Astrocyte of the cerebellum (primary cell): ENCODE measurements at regions not wholly inside any gene's neighbourhood (a gene's known extent, or its start where the extent isn't known, plus 50 kb on each side); places are given as distances from the start of the nearest gene placed in this dataset.

Experiments used
- DNase-seq: peaks from one replicate; pipeline ENCODE4 v3.0.0-alpha.2; 2011; ENCODE audit warnings: low read depth
- H3K4me3 ChIP-seq: 2 replicates; pipeline ENCODE4 v1.5.1; 2011; ENCODE audit warnings: mild to moderate bottlenecking, low read depth, low read length, moderate library complexity
- in situ Hi-C: cut with HindIII; loops from 2 replicates; pipeline ENCODE4 v1.10.0; 2017; ENCODE audit warnings: low sequenced_read_pairs
- TF ChIP-seq, protein P1 (sequence below): IDR thresholded peaks from 2 replicates; pipeline ENCODE4 v1.5.1; 2012; ENCODE audit warnings: low read length, low read depth, moderate library complexity, mild to moderate bottlenecking; ENCODE audit errors: missing control alignments

DNA sequence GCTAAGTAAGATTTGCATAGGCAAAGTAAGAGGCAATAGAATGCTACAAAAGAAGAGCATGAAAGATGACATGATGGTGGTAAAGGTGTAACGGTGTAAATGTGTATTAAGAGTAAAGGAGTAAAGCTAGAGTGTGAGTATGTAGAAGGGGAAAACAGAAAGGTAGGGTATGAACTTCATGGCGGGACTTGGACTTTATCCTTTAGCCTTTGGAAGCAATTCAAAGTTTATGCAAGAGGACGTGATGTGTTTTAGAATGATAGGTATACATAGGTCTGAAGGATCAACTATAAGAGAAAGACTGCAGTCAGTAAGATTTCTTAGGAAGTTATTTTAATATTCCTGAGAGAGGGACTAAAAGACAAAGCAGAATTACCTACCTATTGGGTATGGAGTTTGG lies 358.0 kb upstream of the FAT3 start:
- no peak for DNase-seq
- TF ChIP-seq, protein P1, sequence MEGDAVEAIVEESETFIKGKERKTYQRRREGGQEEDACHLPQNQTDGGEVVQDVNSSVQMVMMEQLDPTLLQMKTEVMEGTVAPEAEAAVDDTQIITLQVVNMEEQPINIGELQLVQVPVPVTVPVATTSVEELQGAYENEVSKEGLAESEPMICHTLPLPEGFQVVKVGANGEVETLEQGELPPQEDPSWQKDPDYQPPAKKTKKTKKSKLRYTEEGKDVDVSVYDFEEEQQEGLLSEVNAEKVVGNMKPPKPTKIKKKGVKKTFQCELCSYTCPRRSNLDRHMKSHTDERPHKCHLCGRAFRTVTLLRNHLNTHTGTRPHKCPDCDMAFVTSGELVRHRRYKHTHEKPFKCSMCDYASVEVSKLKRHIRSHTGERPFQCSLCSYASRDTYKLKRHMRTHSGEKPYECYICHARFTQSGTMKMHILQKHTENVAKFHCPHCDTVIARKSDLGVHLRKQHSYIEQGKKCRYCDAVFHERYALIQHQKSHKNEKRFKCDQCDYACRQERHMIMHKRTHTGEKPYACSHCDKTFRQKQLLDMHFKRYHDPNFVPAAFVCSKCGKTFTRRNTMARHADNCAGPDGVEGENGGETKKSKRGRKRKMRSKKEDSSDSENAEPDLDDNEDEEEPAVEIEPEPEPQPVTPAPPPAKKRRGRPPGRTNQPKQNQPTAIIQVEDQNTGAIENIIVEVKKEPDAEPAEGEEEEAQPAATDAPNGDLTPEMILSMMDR, result no peak
- H3K4me3 ChIP-seq, result no peak overlapping the region
- in situ Hi-C loops, result no loop called here

DNA sequence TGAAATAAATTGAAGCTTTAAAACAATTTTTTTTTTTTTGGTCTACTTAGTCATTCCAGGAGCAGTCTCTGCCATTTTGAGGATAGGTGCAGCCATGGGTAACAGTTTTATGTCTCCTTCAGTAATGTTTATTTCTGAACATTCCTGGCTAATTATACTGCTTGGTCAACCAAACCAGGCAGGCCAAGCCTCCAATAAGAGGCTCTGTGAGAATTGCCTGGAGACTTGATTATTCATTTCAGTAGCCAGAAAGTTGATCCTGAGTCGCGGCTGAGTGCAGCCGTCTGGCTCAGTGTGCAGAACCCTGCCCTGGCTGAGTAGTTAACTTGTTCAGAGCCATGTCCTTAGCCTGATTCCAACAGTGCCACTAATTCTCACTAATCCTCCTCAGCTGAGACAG lies 364.0 kb upstream of the FAT3 start:
- H3K4me3 ChIP-seq, result no peak overlapping the region
- DNase-seq, result no peak
- in situ Hi-C loops, result no loop called here
- TF ChIP-seq, protein P1, result no peak

DNA sequence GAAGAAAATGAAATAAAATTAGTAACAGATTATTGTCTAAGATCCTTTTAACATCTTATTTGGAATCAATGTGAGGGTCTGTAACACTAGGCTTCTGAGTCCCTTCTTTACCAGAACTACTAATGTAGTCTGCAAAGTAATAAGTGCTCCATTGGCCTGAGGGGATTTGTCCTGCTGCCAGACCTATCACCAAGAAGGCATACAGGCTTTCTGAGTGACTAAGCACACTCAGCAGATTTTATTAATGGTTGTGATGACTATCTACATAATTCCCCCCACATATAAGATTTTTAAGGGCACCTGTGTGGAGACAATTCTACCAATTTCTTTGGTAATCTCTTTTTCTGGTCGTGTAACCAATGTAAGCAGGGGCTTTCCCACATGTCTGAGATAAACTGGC lies 365.0 kb upstream of the FAT3 start:
- H3K4me3 ChIP-seq, result no peak overlapping the region
- no peak for DNase-seq
- TF ChIP-seq, protein P1, result no peak
- in situ Hi-C loops, result no loop called here

DNA sequence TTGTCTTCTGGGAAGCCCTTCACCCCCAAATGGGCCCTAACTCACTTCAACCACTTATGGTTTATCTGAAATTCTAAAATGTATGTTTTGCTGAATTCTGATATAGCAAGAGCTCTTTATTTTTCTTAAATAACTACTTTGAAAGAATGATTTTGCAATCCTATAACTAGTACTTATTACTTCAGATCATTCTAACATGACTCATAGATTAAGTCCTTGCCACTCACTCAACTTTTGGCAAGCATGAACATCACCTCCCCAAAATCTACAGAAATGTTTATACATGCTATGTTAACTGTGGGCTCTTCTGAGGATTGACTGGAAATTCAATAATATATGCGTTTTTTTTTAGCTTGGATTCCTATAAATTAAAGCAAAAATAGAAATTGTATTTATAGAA lies 367.4 kb upstream of the FAT3 start:
- DNase-seq, result no peak
- in situ Hi-C loops, result no loop called here
- TF ChIP-seq, protein P1, result no peak
- H3K4me3 ChIP-seq, result no peak overlapping the region

DNA sequence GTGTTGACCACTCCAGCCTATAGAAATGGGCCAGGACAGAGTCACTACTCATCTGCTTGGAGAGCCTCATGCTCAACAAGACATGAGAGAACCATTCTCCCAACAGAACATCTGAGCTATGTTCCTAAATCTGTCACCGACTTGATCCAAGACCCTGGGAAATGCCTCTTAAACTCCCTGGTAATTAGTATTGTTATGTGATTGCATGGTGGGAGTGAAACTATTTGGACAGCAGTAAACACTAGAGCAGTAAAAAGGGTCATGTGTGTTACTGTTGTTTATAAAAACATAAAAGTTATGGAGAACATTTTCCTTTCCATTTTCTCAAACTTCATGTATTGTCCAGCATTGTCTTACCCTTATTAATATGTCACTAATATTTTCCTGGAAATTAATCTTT lies 369.8 kb upstream of the FAT3 start:
- H3K4me3 ChIP-seq, result no peak overlapping the region
- no peak for DNase-seq
- TF ChIP-seq, protein P1, result no peak
- in situ Hi-C loops, result no loop called here

DNA sequence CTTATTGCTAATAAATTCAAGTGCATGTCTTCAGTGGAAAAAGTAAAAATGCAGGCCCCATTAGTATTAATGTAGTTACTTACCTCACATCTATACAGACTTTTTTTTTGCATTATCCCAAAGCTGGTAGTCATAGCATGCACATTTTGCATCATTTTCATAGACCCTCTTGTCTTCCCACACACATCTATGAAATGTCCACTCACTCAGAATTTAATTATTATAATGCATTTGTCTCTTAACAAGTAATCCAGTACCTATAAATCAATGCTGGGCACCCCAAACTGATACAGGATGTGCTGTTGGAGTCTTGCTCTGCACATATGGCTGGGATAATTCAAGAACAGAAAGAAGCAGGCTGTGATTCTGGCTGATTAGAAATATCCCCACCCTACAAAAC lies 370.4 kb upstream of the FAT3 start:
- H3K4me3 ChIP-seq, result no peak overlapping the region
- in situ Hi-C loops, result no loop called here
- no peak for DNase-seq
- TF ChIP-seq, protein P1, result no peak

DNA sequence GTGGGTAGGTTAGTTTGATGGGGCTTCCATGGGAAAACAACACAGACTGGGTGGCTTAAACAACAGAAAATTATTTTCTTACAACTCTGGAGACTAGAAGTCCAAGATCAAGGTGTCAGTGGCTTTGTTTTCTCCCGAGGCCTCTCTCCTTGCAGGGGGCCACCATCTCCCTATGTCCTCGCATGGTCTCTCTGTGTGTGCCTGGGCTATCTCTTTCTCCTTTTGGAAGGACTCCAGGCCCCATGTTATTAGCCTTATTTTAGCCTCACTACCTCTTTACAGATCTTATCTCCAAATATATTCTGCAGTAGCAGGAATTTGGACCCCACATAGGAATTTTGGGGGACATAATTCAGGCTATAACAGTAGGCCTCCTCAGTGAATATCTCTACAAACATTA lies 372.7 kb upstream of the FAT3 start:
- H3K4me3 ChIP-seq, result no peak overlapping the region
- no peak for DNase-seq
- in situ Hi-C loops, result no loop called here
- TF ChIP-seq, protein P1, result no peak
